ENCODE measurements at regions not wholly inside any gene's neighbourhood (a gene's known extent, or its start where the extent isn't known, plus 50 kb on each side); places are given as distances from the start of the nearest gene placed in this dataset.

- Histone ChIP-seq H3K4me3 (ENCODE audit: low read depth in 1 of 2, low read length in 2 of 2) (no peak overlapping the region), H3K27me3 (ENCODE audit: control insufficient read depth in 1 of 2, insufficient read depth in 2 of 2, low read length in 2 of 2) (no peaks in the 10 kb centered on the region), H3K9ac (ENCODE audit: low read depth in 1 of 2, low read length in 2 of 2) (no peak overlapping the region), H3K27ac (ENCODE audit: low read depth, low read length) (no peak overlapping the region), H3K4me1 (ENCODE audit: control insufficient read depth in 1 of 2, insufficient read depth in 2 of 2, low read length in 2 of 2) (no peaks in the 10 kb centered on the region), H3K9me3 (ENCODE audit: control insufficient read depth in 1 of 2, low read length in 2 of 2) (peaks cover 18 to 21% of the 10 kb centered on the region in 2 donors), H3K36me3 (ENCODE audit: control insufficient read depth in 1 of 2, insufficient read depth in 2 of 2, low read length in 2 of 2) (no peaks in the 10 kb centered on the region)
These were observed 899.4 kb downstream of the C6orf118 start for GRCh38 chr6:164410017-164410416.

- peaks cover 18 to 21% of the 10 kb centered on the region in 2 donors for H3K9me3 ChIP-seq (ENCODE audit: control insufficient read depth in 1 of 2, low read length in 2 of 2)
- H3K4me3 ChIP-seq (ENCODE audit: low read depth in 1 of 2, low read length in 2 of 2) = no peak overlapping the region
- no peaks in the 10 kb centered on the region for H3K4me1 ChIP-seq (ENCODE audit: control insufficient read depth in 1 of 2, insufficient read depth in 2 of 2, low read length in 2 of 2)
- no peak overlapping the region for H3K9ac ChIP-seq (ENCODE audit: low read depth in 1 of 2, low read length in 2 of 2)
- H3K36me3 ChIP-seq (ENCODE audit: control insufficient read depth in 1 of 2, insufficient read depth in 2 of 2, low read length in 2 of 2) = no peaks in the 10 kb centered on the region
- no peaks in the 10 kb centered on the region for H3K27me3 ChIP-seq (ENCODE audit: control insufficient read depth in 1 of 2, insufficient read depth in 2 of 2, low read length in 2 of 2)
- H3K27ac ChIP-seq (ENCODE audit: low read depth, low read length) = no peak overlapping the region
These were observed 899.9 kb downstream of the C6orf118 start for GRCh38 chr6:164409309-164410009.

GRCh38 chr6:164408868-164409267 is 900.5 kb downstream of the C6orf118 start:
- H3K36me3 ChIP-seq (ENCODE audit: control insufficient read depth in 1 of 2, insufficient read depth in 2 of 2, low read length in 2 of 2) = no peaks in the 10 kb centered on the region

GRCh38 chr6:164404812-164405488 is 904.5 kb downstream of the C6orf118 start:
- Histone ChIP-seq H3K27ac (ENCODE audit: low read depth, low read length) (no peak overlapping the region), H3K9ac (ENCODE audit: low read depth in 1 of 2, low read length in 2 of 2) (no peak overlapping the region), H3K4me1 (ENCODE audit: control insufficient read depth in 1 of 2, insufficient read depth in 2 of 2, low read length in 2 of 2) (no peaks in the 10 kb centered on the region), H3K4me3 (ENCODE audit: low read depth in 1 of 2, low read length in 2 of 2) (no peak overlapping the region), H3K27me3 (ENCODE audit: control insufficient read depth in 1 of 2, insufficient read depth in 2 of 2, low read length in 2 of 2) (no peaks in the 10 kb centered on the region), H3K36me3 (ENCODE audit: control insufficient read depth in 1 of 2, insufficient read depth in 2 of 2, low read length in 2 of 2) (no peaks in the 10 kb centered on the region), H3K9me3 (ENCODE audit: control insufficient read depth in 1 of 2, low read length in 2 of 2) (peaks cover 7 to 13% of the 10 kb centered on the region in 2 donors)

More at GRCh38 chr6:164408868-164409267, 900.5 kb downstream of the C6orf118 start:
- Histone ChIP-seq H3K27ac (ENCODE audit: low read depth, low read length) (no peak overlapping the region), H3K9ac (ENCODE audit: low read depth in 1 of 2, low read length in 2 of 2) (no peak overlapping the region), H3K9me3 (ENCODE audit: control insufficient read depth in 1 of 2, low read length in 2 of 2) (peaks cover 18 to 19% of the 10 kb centered on the region in 2 donors), H3K4me3 (ENCODE audit: low read depth in 1 of 2, low read length in 2 of 2) (no peak overlapping the region), H3K27me3 (ENCODE audit: control insufficient read depth in 1 of 2, insufficient read depth in 2 of 2, low read length in 2 of 2) (no peaks in the 10 kb centered on the region), H3K4me1 (ENCODE audit: control insufficient read depth in 1 of 2, insufficient read depth in 2 of 2, low read length in 2 of 2) (no peaks in the 10 kb centered on the region)

- no peaks in the 10 kb centered on the region for H3K4me1 ChIP-seq (ENCODE audit: control insufficient read depth in 1 of 2, insufficient read depth in 2 of 2, low read length in 2 of 2)
- H3K9ac ChIP-seq (ENCODE audit: low read depth in 1 of 2, low read length in 2 of 2) = no peak overlapping the region
- no peak overlapping the region for H3K27ac ChIP-seq (ENCODE audit: low read depth, low read length)
- H3K27me3 ChIP-seq (ENCODE audit: control insufficient read depth in 1 of 2, insufficient read depth in 2 of 2, low read length in 2 of 2) = no peaks in the 10 kb centered on the region
- no peak overlapping the region for H3K4me3 ChIP-seq (ENCODE audit: low read depth in 1 of 2, low read length in 2 of 2)
- peaks cover 5 to 7% of the 10 kb centered on the region in 2 donors for H3K9me3 ChIP-seq (ENCODE audit: control insufficient read depth in 1 of 2, low read length in 2 of 2)
- no peaks in the 10 kb centered on the region for H3K36me3 ChIP-seq (ENCODE audit: control insufficient read depth in 1 of 2, insufficient read depth in 2 of 2, low read length in 2 of 2)
These were observed 907.5 kb downstream of the C6orf118 start for GRCh38 chr6:164401871-164402270.

GRCh38 chr6:164398647-164399046 is 910.8 kb downstream of the C6orf118 start:
- no peaks in the 10 kb centered on the region for H3K36me3 ChIP-seq (ENCODE audit: control insufficient read depth in 1 of 2, insufficient read depth in 2 of 2, low read length in 2 of 2)
- H3K9me3 ChIP-seq (ENCODE audit: control insufficient read depth in 1 of 2, low read length in 2 of 2) = peaks cover 0 to 14% of the 10 kb centered on the region in 2 donors
- no peaks in the 10 kb centered on the region for H3K27me3 ChIP-seq (ENCODE audit: control insufficient read depth in 1 of 2, insufficient read depth in 2 of 2, low read length in 2 of 2)
- H3K4me3 ChIP-seq (ENCODE audit: low read depth in 1 of 2, low read length in 2 of 2) = no peak overlapping the region
- no peak overlapping the region for H3K9ac ChIP-seq (ENCODE audit: low read depth in 1 of 2, low read length in 2 of 2)
- H3K4me1 ChIP-seq (ENCODE audit: control insufficient read depth in 1 of 2, insufficient read depth in 2 of 2, low read length in 2 of 2) = no peaks in the 10 kb centered on the region
- no peak overlapping the region for H3K27ac ChIP-seq (ENCODE audit: low read depth, low read length)

GRCh38 chr6:164396071-164397047 is 913.0 kb downstream of the C6orf118 start:
- peaks cover 0 to 10% of the 10 kb centered on the region in 2 donors for H3K9me3 ChIP-seq (ENCODE audit: control insufficient read depth in 1 of 2, low read length in 2 of 2)
- H3K4me1 ChIP-seq (ENCODE audit: control insufficient read depth in 1 of 2, insufficient read depth in 2 of 2, low read length in 2 of 2) = no peaks in the 10 kb centered on the region
- no peaks in the 10 kb centered on the region for H3K36me3 ChIP-seq (ENCODE audit: control insufficient read depth in 1 of 2, insufficient read depth in 2 of 2, low read length in 2 of 2)
- peak overlapping the region in 1 of 2 donors; percentile 4 for H3K4me3 ChIP-seq (ENCODE audit: low read depth in 1 of 2, low read length in 2 of 2)
- no peaks in the 10 kb centered on the region for H3K27me3 ChIP-seq (ENCODE audit: control insufficient read depth in 1 of 2, insufficient read depth in 2 of 2, low read length in 2 of 2)
- no peak overlapping the region for H3K27ac ChIP-seq (ENCODE audit: low read depth, low read length)
- no peak overlapping the region for H3K9ac ChIP-seq (ENCODE audit: low read depth in 1 of 2, low read length in 2 of 2)

GRCh38 chr6:164379795-164380194 is 929.6 kb downstream of the C6orf118 start:
- Histone ChIP-seq H3K36me3 (ENCODE audit: control insufficient read depth in 1 of 2, insufficient read depth in 2 of 2, low read length in 2 of 2) (no peaks in the 10 kb centered on the region), H3K4me1 (ENCODE audit: control insufficient read depth in 1 of 2, insufficient read depth in 2 of 2, low read length in 2 of 2) (no peaks in the 10 kb centered on the region), H3K27me3 (ENCODE audit: control insufficient read depth in 1 of 2, insufficient read depth in 2 of 2, low read length in 2 of 2) (no peaks in the 10 kb centered on the region), H3K27ac (ENCODE audit: low read depth, low read length) (no peak overlapping the region), H3K9ac (ENCODE audit: low read depth in 1 of 2, low read length in 2 of 2) (no peak overlapping the region), H3K9me3 (ENCODE audit: control insufficient read depth in 1 of 2, low read length in 2 of 2) (peaks cover 8 to 14% of the 10 kb centered on the region in 2 donors), H3K4me3 (ENCODE audit: low read depth in 1 of 2, low read length in 2 of 2) (no peak overlapping the region)

- no peak overlapping the region for H3K9ac ChIP-seq (ENCODE audit: low read depth in 1 of 2, low read length in 2 of 2)
- no peaks in the 10 kb centered on the region for H3K27me3 ChIP-seq (ENCODE audit: control insufficient read depth in 1 of 2, insufficient read depth in 2 of 2, low read length in 2 of 2)
- no peak overlapping the region for H3K4me3 ChIP-seq (ENCODE audit: low read depth in 1 of 2, low read length in 2 of 2)
- H3K9me3 ChIP-seq (ENCODE audit: control insufficient read depth in 1 of 2, low read length in 2 of 2) = peaks cover 14% of the 10 kb centered on the region in 2 donors
- no peaks in the 10 kb centered on the region for H3K36me3 ChIP-seq (ENCODE audit: control insufficient read depth in 1 of 2, insufficient read depth in 2 of 2, low read length in 2 of 2)
- H3K4me1 ChIP-seq (ENCODE audit: control insufficient read depth in 1 of 2, insufficient read depth in 2 of 2, low read length in 2 of 2) = no peaks in the 10 kb centered on the region
- no peak overlapping the region for H3K27ac ChIP-seq (ENCODE audit: low read depth, low read length)
These were observed 931.1 kb downstream of the C6orf118 start for GRCh38 chr6:164378330-164378729.
